ENCODE measurements at regions not wholly inside any gene's neighbourhood (a gene's known extent, or its start where the extent isn't known, plus 50 kb on each side); places are given as distances from the start of the nearest gene placed in this dataset.

- TF ChIP-seq MAFK (IDR thresholded peaks at IDR 0.05; ENCODE audit: low read depth, low read length) (no peak), SAP30 (IDR thresholded peaks at IDR 0.05; ENCODE audit: insufficient read depth, insufficient replicate concordance, low read length) (no peak), MAX (IDR thresholded peaks at IDR 0.05) (no peak), EZH2 (IDR thresholded peaks at IDR 0.05; ENCODE audit: low read depth, low read length, severe bottlenecking) (no peak), TEAD4 (IDR thresholded peaks at IDR 0.05; ENCODE audit: low read depth, low read length) (no peak), ASH2L (IDR thresholded peaks at IDR 0.05; ENCODE audit: low read length) (no peak), BACH1 (IDR thresholded peaks at IDR 0.05; ENCODE audit: low read length) (no peak)
- TF ChIP-seq, protein P1, sequence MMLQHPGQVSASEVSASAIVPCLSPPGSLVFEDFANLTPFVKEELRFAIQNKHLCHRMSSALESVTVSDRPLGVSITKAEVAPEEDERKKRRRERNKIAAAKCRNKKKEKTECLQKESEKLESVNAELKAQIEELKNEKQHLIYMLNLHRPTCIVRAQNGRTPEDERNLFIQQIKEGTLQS (IDR thresholded peaks at IDR 0.05; ENCODE audit: insufficient read depth, low read depth, low read length): no peak
These were observed 89.4 kb upstream of the TMEM26 start (continued) for GRCh38 chr10:61542596-61542995.

All from H1 (cell line).